ENCODE measurements at regions not wholly inside any gene's neighbourhood (a gene's known extent, or its start where the extent isn't known, plus 50 kb on each side); places are given as distances from the start of the nearest gene placed in this dataset.

DNA sequence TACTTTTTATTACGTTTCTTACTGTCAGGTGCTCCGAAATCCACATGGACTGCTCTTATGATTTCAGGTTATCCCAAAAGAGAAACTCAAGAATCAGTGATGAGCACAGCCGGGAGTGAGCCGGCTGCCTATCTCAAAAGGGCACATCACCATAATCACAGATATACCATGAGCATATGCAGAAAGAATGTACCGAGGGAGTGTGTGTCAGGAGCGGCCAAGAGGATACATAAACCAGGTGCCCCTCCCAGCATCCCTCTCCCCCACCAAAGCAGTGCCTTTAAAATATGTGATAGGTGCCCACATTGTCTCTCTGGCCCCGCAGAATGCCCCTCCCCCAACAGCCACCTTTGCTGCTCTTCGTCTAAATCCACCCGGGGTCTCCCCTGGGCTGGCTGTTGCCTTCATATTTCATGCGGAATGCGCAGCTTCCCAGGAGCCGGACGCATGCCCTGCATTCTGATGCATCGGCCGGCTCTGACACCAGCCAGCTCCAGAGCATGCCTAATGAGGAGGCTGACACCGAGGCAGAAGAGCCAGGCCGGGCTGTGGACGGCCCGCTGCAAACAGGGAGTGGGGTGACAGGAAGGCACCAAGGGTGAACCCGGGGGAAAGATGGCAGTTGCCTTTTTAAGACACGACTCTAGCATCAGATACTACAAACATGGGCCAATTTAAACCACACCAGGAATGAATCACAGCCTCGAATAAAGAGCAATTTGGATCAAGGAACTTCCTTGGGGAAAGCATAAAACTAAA is 652.3 kb downstream of the BNC2 start:
- ATAC-seq (ENCODE audit: insufficient read depth, low read depth), result no peak
- DNase-seq, result no peak
- no peaks in the 10 kb centered on the region for H3K79me2 ChIP-seq (ENCODE audit: insufficient read depth, low read length)
- H3K4me2 ChIP-seq (ENCODE audit: insufficient read depth, low read length), result no peak overlapping the region
- H2AFZ ChIP-seq (ENCODE audit: low read depth, low read length), result no peak overlapping the region
- H3K27ac ChIP-seq (ENCODE audit: low read length), result no peak overlapping the region
- H3K9ac ChIP-seq (ENCODE audit: low read depth, low read length), result no peak overlapping the region
- no peaks in the 10 kb centered on the region for H3K36me3 ChIP-seq (ENCODE audit: insufficient read depth, low read length)
- H3K4me3 ChIP-seq (ENCODE audit: low read depth in 1 of 2, low read length in 2 of 2), result no peak overlapping the region
- no peaks in the 10 kb centered on the region for H3K9me3 ChIP-seq (ENCODE audit: insufficient read depth, low read length, severe bottlenecking)
- no peaks in the 10 kb centered on the region for H4K20me1 ChIP-seq (ENCODE audit: insufficient read depth, low read length)
- no peak for TF ChIP-seq EZH2 (IDR thresholded peaks at IDR 0.05; ENCODE audit: borderline replicate concordance, low read depth, low read length, severe bottlenecking)
- TF ChIP-seq, protein P1, sequence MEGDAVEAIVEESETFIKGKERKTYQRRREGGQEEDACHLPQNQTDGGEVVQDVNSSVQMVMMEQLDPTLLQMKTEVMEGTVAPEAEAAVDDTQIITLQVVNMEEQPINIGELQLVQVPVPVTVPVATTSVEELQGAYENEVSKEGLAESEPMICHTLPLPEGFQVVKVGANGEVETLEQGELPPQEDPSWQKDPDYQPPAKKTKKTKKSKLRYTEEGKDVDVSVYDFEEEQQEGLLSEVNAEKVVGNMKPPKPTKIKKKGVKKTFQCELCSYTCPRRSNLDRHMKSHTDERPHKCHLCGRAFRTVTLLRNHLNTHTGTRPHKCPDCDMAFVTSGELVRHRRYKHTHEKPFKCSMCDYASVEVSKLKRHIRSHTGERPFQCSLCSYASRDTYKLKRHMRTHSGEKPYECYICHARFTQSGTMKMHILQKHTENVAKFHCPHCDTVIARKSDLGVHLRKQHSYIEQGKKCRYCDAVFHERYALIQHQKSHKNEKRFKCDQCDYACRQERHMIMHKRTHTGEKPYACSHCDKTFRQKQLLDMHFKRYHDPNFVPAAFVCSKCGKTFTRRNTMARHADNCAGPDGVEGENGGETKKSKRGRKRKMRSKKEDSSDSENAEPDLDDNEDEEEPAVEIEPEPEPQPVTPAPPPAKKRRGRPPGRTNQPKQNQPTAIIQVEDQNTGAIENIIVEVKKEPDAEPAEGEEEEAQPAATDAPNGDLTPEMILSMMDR (IDR thresholded peaks at IDR 0.05; ENCODE audit: borderline replicate concordance, extremely low read depth, low read length, poor library complexity, severe bottlenecking), result no peak
- H3K27me3 ChIP-seq (ENCODE audit: insufficient read depth, low read length, poor library complexity), result no peaks in the 10 kb centered on the region
- no peaks in the 10 kb centered on the region for H3K4me1 ChIP-seq (ENCODE audit: insufficient read depth, low read length)

DNA sequence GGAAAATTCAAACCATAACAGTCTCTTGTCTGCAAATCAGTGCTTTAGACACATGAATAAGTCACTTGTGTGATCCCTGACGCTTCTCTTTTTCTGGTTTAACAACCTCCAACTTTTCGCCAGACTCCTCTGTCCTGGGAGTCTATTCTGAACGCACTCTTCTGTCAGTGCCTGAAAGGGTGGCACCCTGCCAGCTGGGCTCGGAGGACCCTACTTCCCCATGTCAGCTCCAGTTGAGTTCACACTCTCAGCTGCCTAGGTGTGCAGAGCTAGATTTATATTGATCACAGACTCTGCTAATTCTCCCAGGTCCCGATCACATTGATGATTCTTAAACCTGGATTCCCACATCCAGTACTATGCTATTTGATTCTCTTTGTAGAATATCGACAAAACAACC is 649.1 kb downstream of the BNC2 start:
- ATAC-seq (ENCODE audit: insufficient read depth, low read depth), result no peak
- TF ChIP-seq, protein P1 (IDR thresholded peaks at IDR 0.05; ENCODE audit: borderline replicate concordance, extremely low read depth, low read length, poor library complexity, severe bottlenecking), result no peak
- no peak for TF ChIP-seq EZH2 (IDR thresholded peaks at IDR 0.05; ENCODE audit: borderline replicate concordance, low read depth, low read length, severe bottlenecking)
- Histone ChIP-seq H2AFZ (ENCODE audit: low read depth, low read length) (no peak overlapping the region), H3K36me3 (ENCODE audit: insufficient read depth, low read length) (no peaks in the 10 kb centered on the region), H4K20me1 (ENCODE audit: insufficient read depth, low read length) (no peaks in the 10 kb centered on the region), H3K4me3 (ENCODE audit: low read depth in 1 of 2, low read length in 2 of 2) (no peak overlapping the region), H3K9me3 (ENCODE audit: insufficient read depth, low read length, severe bottlenecking) (no peaks in the 10 kb centered on the region), H3K79me2 (ENCODE audit: insufficient read depth, low read length) (no peaks in the 10 kb centered on the region), H3K27me3 (ENCODE audit: insufficient read depth, low read length, poor library complexity) (no peaks in the 10 kb centered on the region), H3K4me2 (ENCODE audit: insufficient read depth, low read length) (no peak overlapping the region), H3K27ac (ENCODE audit: low read length) (no peak overlapping the region), H3K4me1 (ENCODE audit: insufficient read depth, low read length) (no peaks in the 10 kb centered on the region), H3K9ac (ENCODE audit: low read depth, low read length) (no peak overlapping the region)
- DNase-seq, result no peak

DNA sequence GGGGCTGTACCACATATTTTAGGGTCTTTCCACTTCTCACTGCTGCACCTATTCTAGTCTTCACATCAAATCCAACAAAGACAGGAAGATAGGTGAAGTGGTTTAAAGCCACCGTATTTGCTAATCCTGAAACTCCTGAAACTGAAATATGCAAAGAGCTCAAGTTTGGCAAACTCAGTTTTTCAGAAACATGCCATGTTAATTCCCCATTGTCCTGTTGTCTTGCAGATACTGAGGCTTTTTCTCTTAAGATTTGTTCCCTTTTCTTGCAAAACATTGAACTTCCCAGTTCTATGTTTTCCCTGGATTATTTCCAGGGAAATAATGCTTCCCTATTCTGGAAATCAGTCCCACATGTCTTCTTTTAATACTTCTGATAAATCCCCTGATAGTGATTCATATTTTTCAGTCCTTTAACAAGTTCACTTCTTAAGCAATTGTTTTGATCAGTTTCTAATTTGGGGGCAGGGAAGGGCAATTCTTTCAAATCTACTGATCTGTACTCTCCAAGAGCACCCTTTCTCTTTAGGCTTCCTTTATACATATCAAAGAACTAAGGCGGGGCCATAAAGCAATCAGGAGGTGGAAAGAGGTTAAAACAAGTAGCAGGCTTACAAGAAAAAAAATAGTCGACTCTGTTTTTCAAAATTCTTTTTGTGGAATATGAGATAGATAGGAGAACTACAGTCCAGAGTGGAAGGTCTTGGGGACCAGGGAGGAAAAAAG is 648.5 kb downstream of the BNC2 start:
- Histone ChIP-seq H3K9me3 (ENCODE audit: insufficient read depth, low read length, severe bottlenecking) (no peaks in the 10 kb centered on the region), H3K4me3 (ENCODE audit: low read depth in 1 of 2, low read length in 2 of 2) (no peak overlapping the region), H3K27ac (ENCODE audit: low read length) (no peak overlapping the region), H3K4me2 (ENCODE audit: insufficient read depth, low read length) (no peak overlapping the region), H4K20me1 (ENCODE audit: insufficient read depth, low read length) (no peaks in the 10 kb centered on the region), H3K27me3 (ENCODE audit: insufficient read depth, low read length, poor library complexity) (no peaks in the 10 kb centered on the region), H3K36me3 (ENCODE audit: insufficient read depth, low read length) (no peaks in the 10 kb centered on the region), H3K4me1 (ENCODE audit: insufficient read depth, low read length) (no peaks in the 10 kb centered on the region), H3K9ac (ENCODE audit: low read depth, low read length) (no peak overlapping the region), H3K79me2 (ENCODE audit: insufficient read depth, low read length) (no peaks in the 10 kb centered on the region), H2AFZ (ENCODE audit: low read depth, low read length) (no peak overlapping the region)
- ATAC-seq (ENCODE audit: insufficient read depth, low read depth) (no peak), DNase-seq (no peak)
- TF ChIP-seq EZH2 (IDR thresholded peaks at IDR 0.05; ENCODE audit: borderline replicate concordance, low read depth, low read length, severe bottlenecking), result no peak
- TF ChIP-seq, protein P1 (IDR thresholded peaks at IDR 0.05; ENCODE audit: borderline replicate concordance, extremely low read depth, low read length, poor library complexity, severe bottlenecking), result no peak

All from DND-41 (cell line).